ENCODE measurements at regions not wholly inside any gene's neighbourhood (a gene's known extent, or its start where the extent isn't known, plus 50 kb on each side); places are given as distances from the start of the nearest gene placed in this dataset.

- Mint-ChIP-seq H3K4me3 (no peak overlapping the region), H3K9me3 (no peaks in the 10 kb centered on the region), H3K36me3 (no peaks in the 10 kb centered on the region), H3K27me3 (peaks cover 9% of the 10 kb centered on the region), H3K27ac (no peak overlapping the region), H3K4me1 (no peaks in the 10 kb centered on the region)
- no peak for ATAC-seq (ENCODE audit: low read depth)
- POLR2A ChIA-PET = no interaction called here
- no peak for DNase-seq
Measured at GRCh38 chr4:17115583-17115982, 217.1 kb upstream of the LDB2 start.

- Mint-ChIP-seq H3K36me3 (no peaks in the 10 kb centered on the region), H3K27me3 (peaks cover 3% of the 10 kb centered on the region), H3K4me1 (no peaks in the 10 kb centered on the region), H3K4me3 (no peak overlapping the region), H3K27ac (no peak overlapping the region), H3K9me3 (peaks cover 2% of the 10 kb centered on the region)
- POLR2A ChIA-PET = no interaction called here
- DNase-seq (no peak), ATAC-seq (ENCODE audit: low read depth) (no peak)
Measured at GRCh38 chr4:17112292-17112659, 213.8 kb upstream of the LDB2 start.

- H3K4me1 Mint-ChIP-seq = no peaks in the 10 kb centered on the region
- POLR2A ChIA-PET = no interaction called here
Measured at GRCh38 chr4:17109126-17109525, 210.7 kb upstream of the LDB2 start.

GRCh38 chr4:17103231-17103630 is 204.8 kb upstream of the LDB2 start:
- H3K4me1 Mint-ChIP-seq = no peaks in the 10 kb centered on the region
- POLR2A ChIA-PET = no interaction called here
- H3K27me3 Mint-ChIP-seq = no peaks in the 10 kb centered on the region
- H3K36me3 Mint-ChIP-seq = no peaks in the 10 kb centered on the region
- H3K4me3 Mint-ChIP-seq = no peak overlapping the region
- no peak overlapping the region for H3K27ac Mint-ChIP-seq
- no peaks in the 10 kb centered on the region for H3K9me3 Mint-ChIP-seq
- ATAC-seq (ENCODE audit: low read depth) (no peak), DNase-seq (no peak)

More at GRCh38 chr4:17109126-17109525, 210.7 kb upstream of the LDB2 start:
- Mint-ChIP-seq H3K36me3 (no peaks in the 10 kb centered on the region), H3K9me3 (peaks cover 2% of the 10 kb centered on the region), H3K27ac (no peak overlapping the region), H3K4me3 (no peak overlapping the region), H3K27me3 (peaks cover 3% of the 10 kb centered on the region)
- no peak for ATAC-seq (ENCODE audit: low read depth)
- DNase-seq = no peak

- ATAC-seq (ENCODE audit: low read depth) (no peak), DNase-seq (no peak)
- POLR2A ChIA-PET = no interaction called here
Measured at GRCh38 chr4:17098996-17099395, 200.6 kb upstream of the LDB2 start.

GRCh38 chr4:17098401-17098800 is 200.0 kb upstream of the LDB2 start:
- POLR2A ChIA-PET = no interaction called here
- H3K36me3 Mint-ChIP-seq = no peaks in the 10 kb centered on the region
- no peak overlapping the region for H3K27ac Mint-ChIP-seq
- DNase-seq (no peak), ATAC-seq (ENCODE audit: low read depth) (no peak)
- H3K4me1 Mint-ChIP-seq = peaks cover 6% of the 10 kb centered on the region
- H3K9me3 Mint-ChIP-seq = no peaks in the 10 kb centered on the region
- peaks cover 2% of the 10 kb centered on the region for H3K27me3 Mint-ChIP-seq
- H3K4me3 Mint-ChIP-seq = no peak overlapping the region

More at GRCh38 chr4:17098996-17099395, 200.6 kb upstream of the LDB2 start:
- Mint-ChIP-seq H3K4me1 (peaks cover 2% of the 10 kb centered on the region), H3K27me3 (peaks cover under 1% of the 10 kb centered on the region), H3K4me3 (no peak overlapping the region), H3K9me3 (no peaks in the 10 kb centered on the region), H3K27ac (no peak overlapping the region), H3K36me3 (no peaks in the 10 kb centered on the region)

- Mint-ChIP-seq H3K4me3 (no peak overlapping the region), H3K4me1 (peaks cover 14% of the 10 kb centered on the region), H3K27ac (no peak overlapping the region), H3K27me3 (peaks cover 2% of the 10 kb centered on the region), H3K9me3 (no peaks in the 10 kb centered on the region), H3K36me3 (no peaks in the 10 kb centered on the region)
- DNase-seq (no peak), ATAC-seq (ENCODE audit: low read depth) (no peak)
- POLR2A ChIA-PET = no interaction called here
Measured at GRCh38 chr4:17097362-17097761, 198.9 kb upstream of the LDB2 start.

- DNase-seq (no peak), ATAC-seq (ENCODE audit: low read depth) (no peak)
- H3K27me3 Mint-ChIP-seq = peaks cover 2% of the 10 kb centered on the region
- POLR2A ChIA-PET = no interaction called here
- H3K27ac Mint-ChIP-seq = no peak overlapping the region
- H3K9me3 Mint-ChIP-seq = no peaks in the 10 kb centered on the region
- H3K4me1 Mint-ChIP-seq = peaks cover 14% of the 10 kb centered on the region
- H3K36me3 Mint-ChIP-seq = no peaks in the 10 kb centered on the region
- H3K4me3 Mint-ChIP-seq = no peak overlapping the region
Measured at GRCh38 chr4:17096692-17097091, 198.2 kb upstream of the LDB2 start.

- ATAC-seq (ENCODE audit: low read depth) = no peak
- no peak overlapping the region for H3K27ac Mint-ChIP-seq
Measured at GRCh38 chr4:17095771-17096170, 197.3 kb upstream of the LDB2 start.

GRCh38 chr4:17094876-17095210 is 196.4 kb upstream of the LDB2 start:
- peaks cover 14% of the 10 kb centered on the region for H3K4me1 Mint-ChIP-seq

More at GRCh38 chr4:17095771-17096170, 197.3 kb upstream of the LDB2 start:
- Mint-ChIP-seq H3K4me1 (peaks cover 14% of the 10 kb centered on the region), H3K27me3 (peaks cover 2% of the 10 kb centered on the region), H3K4me3 (no peak overlapping the region), H3K9me3 (no peaks in the 10 kb centered on the region), H3K36me3 (no peaks in the 10 kb centered on the region)
- no peak for DNase-seq
- POLR2A ChIA-PET = no interaction called here

GRCh38 chr4:17094159-17094875 is 195.9 kb upstream of the LDB2 start:
- POLR2A ChIA-PET = no interaction called here
- Mint-ChIP-seq H3K9me3 (no peaks in the 10 kb centered on the region), H3K36me3 (no peaks in the 10 kb centered on the region)

More at GRCh38 chr4:17094876-17095210, 196.4 kb upstream of the LDB2 start:
- H3K4me3 Mint-ChIP-seq = no peak overlapping the region
- no peaks in the 10 kb centered on the region for H3K36me3 Mint-ChIP-seq
- peaks cover 2% of the 10 kb centered on the region for H3K27me3 Mint-ChIP-seq
- no peak for ATAC-seq (ENCODE audit: low read depth)
- POLR2A ChIA-PET = no interaction called here
- H3K27ac Mint-ChIP-seq = no peak overlapping the region
- DNase-seq = no peak
- no peaks in the 10 kb centered on the region for H3K9me3 Mint-ChIP-seq

GRCh38 chr4:17093481-17093880 is 195.0 kb upstream of the LDB2 start:
- H3K27ac Mint-ChIP-seq = no peak overlapping the region
- no peaks in the 10 kb centered on the region for H3K9me3 Mint-ChIP-seq
- POLR2A ChIA-PET = no interaction called here
- peaks cover 2% of the 10 kb centered on the region for H3K27me3 Mint-ChIP-seq
- H3K4me1 Mint-ChIP-seq = peaks cover 14% of the 10 kb centered on the region
- ATAC-seq (ENCODE audit: low read depth) = no peak
- no peak for DNase-seq
- no peak overlapping the region for H3K4me3 Mint-ChIP-seq
- H3K36me3 Mint-ChIP-seq = no peaks in the 10 kb centered on the region

More at GRCh38 chr4:17094159-17094875, 195.9 kb upstream of the LDB2 start:
- DNase-seq (no peak), ATAC-seq (ENCODE audit: low read depth) (no peak)
- H3K27ac Mint-ChIP-seq = no peak overlapping the region
- H3K4me3 Mint-ChIP-seq = no peak overlapping the region
- peaks cover 2% of the 10 kb centered on the region for H3K27me3 Mint-ChIP-seq
- peaks cover 14% of the 10 kb centered on the region for H3K4me1 Mint-ChIP-seq

- POLR2A ChIA-PET = no interaction called here
- H3K27ac Mint-ChIP-seq = no peak overlapping the region
- no peaks in the 10 kb centered on the region for H3K36me3 Mint-ChIP-seq
- DNase-seq (no peak), ATAC-seq (ENCODE audit: low read depth) (no peak)
- H3K9me3 Mint-ChIP-seq = no peaks in the 10 kb centered on the region
- peaks cover 2% of the 10 kb centered on the region for H3K27me3 Mint-ChIP-seq
- H3K4me3 Mint-ChIP-seq = no peak overlapping the region
- H3K4me1 Mint-ChIP-seq = peaks cover 14% of the 10 kb centered on the region
Measured at GRCh38 chr4:17092736-17093437, 194.4 kb upstream of the LDB2 start.

GRCh38 chr4:17091104-17091503 is 192.7 kb upstream of the LDB2 start:
- Mint-ChIP-seq H3K4me3 (no peak overlapping the region), H3K27me3 (peaks cover 2% of the 10 kb centered on the region), H3K36me3 (no peaks in the 10 kb centered on the region), H3K4me1 (peaks cover 14% of the 10 kb centered on the region), H3K9me3 (no peaks in the 10 kb centered on the region), H3K27ac (no peak overlapping the region)
- no peak for DNase-seq
- POLR2A ChIA-PET = no interaction called here
- ATAC-seq (ENCODE audit: low read depth) = no peak

Measured in activated naive CD8-positive, alpha-beta T cell treated with anti-CD3 and anti-CD28 coated beads, Interleukin-2, amount 10 ng/mL, durations not matched to agents 7 days and 5 days (primary cell).